Inflammatory macrophage treated with lipopolysaccharide for 4 hours (primary cell): ENCODE measurements at regions not wholly inside any gene's neighbourhood (a gene's known extent, or its start where the extent isn't known, plus 50 kb on each side); places are given as distances from the start of the nearest gene placed in this dataset.

Experiments used
- DNase-seq: peaks from one replicate; pipeline ENCODE4 v3.0.0-alpha.2; 2020

DNA sequence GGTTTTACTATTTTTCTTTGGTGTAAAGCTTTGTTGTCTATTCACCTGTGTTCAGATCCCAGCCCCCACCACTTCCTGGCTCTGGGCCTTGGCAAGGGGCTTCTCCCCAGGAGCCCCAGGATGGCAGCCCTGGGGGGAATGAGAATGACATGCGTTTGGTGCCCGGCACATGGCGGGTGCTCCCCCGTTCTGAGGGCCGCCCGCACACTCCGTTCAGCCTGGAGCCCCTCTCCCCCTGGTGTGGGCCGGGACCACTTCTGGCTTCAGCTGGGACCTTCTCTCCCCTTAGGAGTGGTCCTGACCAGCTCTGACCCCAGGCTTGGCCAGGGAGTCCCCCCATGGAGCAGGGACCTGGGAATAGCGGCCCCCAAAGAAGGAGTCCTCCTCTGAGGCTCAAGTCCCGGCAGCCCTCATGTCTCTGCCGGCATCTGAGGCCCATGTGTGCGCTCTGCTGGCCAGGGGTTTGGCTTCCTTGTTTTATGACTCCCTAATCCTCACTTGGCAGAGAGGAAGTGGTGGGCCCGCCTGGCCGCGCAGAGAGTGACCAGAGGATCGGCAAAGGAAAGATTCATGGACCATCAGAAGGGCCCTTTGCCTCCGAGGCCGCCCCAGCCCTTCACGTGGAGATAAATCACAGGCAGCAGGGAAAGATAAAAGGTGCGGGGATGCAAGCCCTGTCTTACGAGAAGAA, 57.0 kb upstream of the LMX1B start:
- no peak for DNase-seq

DNA sequence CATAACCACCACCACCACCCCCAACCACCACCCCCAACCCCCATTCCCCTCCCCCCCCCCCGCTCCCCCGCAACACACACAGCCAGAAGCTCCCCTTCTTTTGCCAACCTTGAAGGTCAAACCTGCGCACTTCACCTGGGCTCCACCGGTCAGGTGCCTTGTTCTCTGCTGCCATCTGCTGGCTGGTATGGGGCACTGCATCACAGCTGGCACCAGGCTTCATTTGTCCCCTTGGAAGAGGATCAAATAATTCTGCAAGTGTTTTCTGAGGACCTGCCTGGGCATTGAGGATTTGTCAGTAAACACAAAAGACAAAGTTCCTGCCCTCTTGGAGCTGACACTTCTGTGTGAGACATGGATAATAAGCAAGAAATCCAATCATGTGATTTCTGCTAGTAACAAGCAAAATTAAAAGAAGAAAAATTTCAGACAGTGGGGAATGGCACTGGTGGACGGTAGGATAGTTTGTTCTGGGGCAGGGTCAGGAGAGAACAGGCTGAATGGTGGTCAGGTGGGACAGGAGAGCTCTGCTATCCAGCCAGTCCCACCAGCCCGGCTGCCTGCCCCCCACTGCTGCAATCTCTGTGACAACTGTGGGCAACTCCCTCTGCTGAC, 55.6 kb upstream of the LMX1B start:
- DNase-seq, result peak; percentile 22

DNA sequence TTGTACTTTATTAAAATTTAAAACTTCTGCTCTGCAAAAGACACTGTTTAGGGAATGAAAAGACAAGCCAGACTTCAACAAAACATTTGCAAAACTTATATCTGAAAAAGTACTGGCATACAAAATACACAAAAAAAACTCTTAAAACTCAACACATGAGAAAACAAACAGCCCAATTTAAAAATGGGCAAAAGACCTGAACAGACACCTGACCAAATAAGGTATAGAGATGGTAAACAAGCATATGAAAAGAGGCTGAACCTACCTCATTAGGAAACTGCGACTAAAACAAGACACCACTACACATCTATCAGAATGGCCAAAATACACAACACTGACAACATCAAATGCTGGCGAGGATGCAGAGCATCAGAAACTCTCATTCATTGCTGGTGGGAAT, 54.4 kb upstream of the LMX1B start:
- DNase-seq, result no peak

DNA sequence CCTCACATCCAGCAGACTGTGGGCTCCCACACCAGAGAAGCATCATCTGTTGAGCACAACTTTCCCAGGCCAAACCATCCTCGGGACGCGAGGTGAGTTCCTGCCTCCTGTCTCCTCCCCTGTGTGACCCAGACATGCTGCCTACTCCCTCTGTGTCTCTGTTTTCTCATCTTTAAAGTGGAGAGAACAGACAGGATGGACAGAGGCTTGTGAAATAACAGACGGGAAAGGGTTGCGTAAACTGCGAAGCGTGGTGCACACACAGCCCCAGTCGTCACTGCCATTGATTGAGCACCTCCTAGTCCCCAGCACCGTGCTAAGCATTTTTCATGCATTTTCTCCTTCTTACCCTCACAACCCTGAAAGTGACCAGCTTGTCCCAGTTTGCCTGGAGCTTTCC, 52.1 kb upstream of the LMX1B start:
- peak; percentile 57 for DNase-seq

DNA sequence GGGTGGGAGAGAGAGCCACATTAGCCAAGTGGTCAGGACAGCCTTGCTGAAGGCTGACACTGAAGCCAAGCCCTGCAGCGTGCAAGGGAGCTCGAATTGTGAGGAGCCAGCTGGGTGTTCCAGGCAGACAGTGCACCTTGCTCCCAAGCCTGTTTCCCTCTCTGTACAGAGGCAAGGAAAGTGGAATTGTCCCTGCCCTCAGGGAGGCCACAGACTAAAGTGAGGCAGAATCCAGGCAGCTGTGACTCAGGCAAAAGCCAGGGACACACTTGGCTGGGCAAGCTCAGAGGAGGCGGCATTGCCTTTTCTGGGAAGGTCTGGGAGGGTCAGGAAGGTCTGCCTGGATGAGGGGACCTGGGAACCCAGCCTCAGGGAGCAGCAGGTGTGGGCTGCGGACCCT, 50.2 kb upstream of the LMX1B start:
- no peak for DNase-seq
